SK-N-SH treated with all-trans-retinoic acid at 6 μM for 48 hours (cell line): ENCODE measurements at regions not wholly inside any gene's neighbourhood (a gene's known extent, or its start where the extent isn't known, plus 50 kb on each side); places are given as distances from the start of the nearest gene placed in this dataset.

Experiments used
- ATAC-seq: fragments of 200-7000 bp; cut with Tn5 transposase; 3 replicates; pipeline ENCODE4 v1.9.1; 2020; ENCODE audit warnings: mild to moderate bottlenecking, moderate library complexity
- ARNTL ChIP-seq: fragments of 450-650 bp; formaldehyde crosslinking; IDR thresholded peaks from 2 replicates; pipeline ENCODE4 v1.5.0; 2020; ENCODE audit warnings: low read depth, mild to moderate bottlenecking, moderate library complexity, borderline replicate concordance
- BACH2 ChIP-seq: fragments of 250-450 bp; sonication (Bioruptor Pico); IDR thresholded peaks from 2 replicates; pipeline ENCODE4 v1.9.0; 2021; ENCODE audit warnings: mild to moderate bottlenecking, borderline replicate concordance
- CREB5 ChIP-seq: fragments of 250-450 bp; sonication (Bioruptor Pico); IDR thresholded peaks from 2 replicates; pipeline ENCODE4 v1.5.1; 2020; ENCODE audit warnings: low read depth, mild to moderate bottlenecking, moderate library complexity
- CSDC2 ChIP-seq: fragments of 250-450 bp; sonication (Bioruptor Pico); IDR thresholded peaks from 2 replicates; pipeline ENCODE4 v1.5.0; 2020; ENCODE audit warnings: mild to moderate bottlenecking, moderate library complexity
- ESRRG ChIP-seq: fragments of 250-450 bp; sonication (Bioruptor Pico); IDR thresholded peaks from 2 replicates; pipeline ENCODE4 v1.6.1; 2021; ENCODE audit warnings: mild to moderate bottlenecking
- GLIS3 ChIP-seq: fragments of 250-450 bp; sonication (Bioruptor Pico); IDR thresholded peaks from 2 replicates; pipeline ENCODE4 v1.5.0; 2020; ENCODE audit warnings: mild to moderate bottlenecking, moderate library complexity
- ISL1 ChIP-seq: fragments of 250-450 bp; sonication (Bioruptor Pico); IDR thresholded peaks from 2 replicates; pipeline ENCODE4 v2.1.2; 2022; ENCODE audit warnings: mild to moderate bottlenecking, moderate library complexity
- POU6F1 ChIP-seq: fragments of 250-450 bp; sonication (Bioruptor Pico); IDR thresholded peaks from 2 replicates; pipeline ENCODE4 v1.8.0; 2021; ENCODE audit warnings: low read depth, mild to moderate bottlenecking, moderate library complexity, borderline replicate concordance
- RARB ChIP-seq: fragments of 250-450 bp; sonication (Bioruptor Pico); IDR thresholded peaks from 2 replicates; pipeline ENCODE4 v1.8.0; 2021; ENCODE audit warnings: mild to moderate bottlenecking, moderate library complexity
- SNAI2 ChIP-seq: fragments of 250-450 bp; sonication (Bioruptor Pico); IDR thresholded peaks from 2 replicates; pipeline ENCODE4 v1.5.0; 2020; ENCODE audit warnings: mild to moderate bottlenecking, moderate library complexity
- TCF4 ChIP-seq: fragments of 250-450 bp; sonication (Bioruptor Pico); IDR thresholded peaks from 2 replicates; pipeline ENCODE4 v1.8.0; 2021; ENCODE audit warnings: mild to moderate bottlenecking, moderate library complexity, borderline replicate concordance
- ZC3H10 ChIP-seq: fragments of 250-450 bp; sonication (Bioruptor Pico); IDR thresholded peaks from 2 replicates; pipeline ENCODE4 v1.5.1; 2021; ENCODE audit warnings: mild to moderate bottlenecking, moderate library complexity
- ZFP3 ChIP-seq: fragments of 250-450 bp; sonication (Bioruptor Pico); IDR thresholded peaks from 2 replicates; pipeline ENCODE4 v1.5.0; 2020; ENCODE audit warnings: mild to moderate bottlenecking, moderate library complexity
- ZFP30 ChIP-seq: fragments of 450-650 bp; formaldehyde crosslinking; IDR thresholded peaks from 2 replicates; pipeline ENCODE4 v1.5.0; 2022; ENCODE audit warnings: mild to moderate bottlenecking, moderate library complexity
- ZNF565 ChIP-seq: fragments of 450-650 bp; formaldehyde crosslinking; conservative IDR thresholded peaks from 2 replicates; pipeline ENCODE4 v1.5.0; 2020; ENCODE audit warnings: low read depth, mild to moderate bottlenecking, moderate library complexity
- ZNF70 ChIP-seq: fragments of 450-650 bp; formaldehyde crosslinking; IDR thresholded peaks from 2 replicates; pipeline ENCODE4 v1.5.0; 2020; ENCODE audit warnings: mild to moderate bottlenecking, moderate library complexity
- ZNF8 ChIP-seq: fragments of 450-650 bp; formaldehyde crosslinking; IDR thresholded peaks from 2 replicates; pipeline ENCODE4 v1.5.0; 2020; ENCODE audit warnings: mild to moderate bottlenecking, moderate library complexity
- TF ChIP-seq, protein P1 (sequence below): fragments of 250-450 bp; sonication (Bioruptor Pico); IDR thresholded peaks from 2 replicates; pipeline ENCODE4 v1.8.0; 2020; ENCODE audit warnings: mild to moderate bottlenecking, moderate library complexity, borderline replicate concordance
- TF ChIP-seq, protein P2 (sequence below): fragments of 250-450 bp; sonication (Bioruptor Pico); IDR thresholded peaks from 2 replicates; pipeline ENCODE4 v1.5.1; 2021; ENCODE audit warnings: mild to moderate bottlenecking, moderate library complexity
- TF ChIP-seq, protein P3 (sequence below): fragments of 250-450 bp; sonication (Bioruptor Pico); IDR thresholded peaks from 2 replicates; pipeline ENCODE4 v1.5.0; 2020; ENCODE audit warnings: mild to moderate bottlenecking, moderate library complexity

GRCh38 chr1:30812076-30812475, 54.5 kb upstream of the LAPTM5 start:
- no peak for ATAC-seq
- no peak for TF ChIP-seq ISL1 (CRISPR knock-in tag)
- TF ChIP-seq, protein P1, sequence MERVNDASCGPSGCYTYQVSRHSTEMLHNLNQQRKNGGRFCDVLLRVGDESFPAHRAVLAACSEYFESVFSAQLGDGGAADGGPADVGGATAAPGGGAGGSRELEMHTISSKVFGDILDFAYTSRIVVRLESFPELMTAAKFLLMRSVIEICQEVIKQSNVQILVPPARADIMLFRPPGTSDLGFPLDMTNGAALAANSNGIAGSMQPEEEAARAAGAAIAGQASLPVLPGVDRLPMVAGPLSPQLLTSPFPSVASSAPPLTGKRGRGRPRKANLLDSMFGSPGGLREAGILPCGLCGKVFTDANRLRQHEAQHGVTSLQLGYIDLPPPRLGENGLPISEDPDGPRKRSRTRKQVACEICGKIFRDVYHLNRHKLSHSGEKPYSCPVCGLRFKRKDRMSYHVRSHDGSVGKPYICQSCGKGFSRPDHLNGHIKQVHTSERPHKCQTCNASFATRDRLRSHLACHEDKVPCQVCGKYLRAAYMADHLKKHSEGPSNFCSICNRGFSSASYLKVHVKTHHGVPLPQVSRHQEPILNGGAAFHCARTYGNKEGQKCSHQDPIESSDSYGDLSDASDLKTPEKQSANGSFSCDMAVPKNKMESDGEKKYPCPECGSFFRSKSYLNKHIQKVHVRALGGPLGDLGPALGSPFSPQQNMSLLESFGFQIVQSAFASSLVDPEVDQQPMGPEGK (CRISPR knock-in tag): no peak
- TF ChIP-seq ARNTL: no peak
- TF ChIP-seq ESRRG (CRISPR knock-in tag): no peak
- TF ChIP-seq TCF4 (CRISPR knock-in tag): no peak
- TF ChIP-seq ZC3H10: no peak
- TF ChIP-seq BACH2 (CRISPR knock-in tag): no peak
- TF ChIP-seq, protein P2, sequence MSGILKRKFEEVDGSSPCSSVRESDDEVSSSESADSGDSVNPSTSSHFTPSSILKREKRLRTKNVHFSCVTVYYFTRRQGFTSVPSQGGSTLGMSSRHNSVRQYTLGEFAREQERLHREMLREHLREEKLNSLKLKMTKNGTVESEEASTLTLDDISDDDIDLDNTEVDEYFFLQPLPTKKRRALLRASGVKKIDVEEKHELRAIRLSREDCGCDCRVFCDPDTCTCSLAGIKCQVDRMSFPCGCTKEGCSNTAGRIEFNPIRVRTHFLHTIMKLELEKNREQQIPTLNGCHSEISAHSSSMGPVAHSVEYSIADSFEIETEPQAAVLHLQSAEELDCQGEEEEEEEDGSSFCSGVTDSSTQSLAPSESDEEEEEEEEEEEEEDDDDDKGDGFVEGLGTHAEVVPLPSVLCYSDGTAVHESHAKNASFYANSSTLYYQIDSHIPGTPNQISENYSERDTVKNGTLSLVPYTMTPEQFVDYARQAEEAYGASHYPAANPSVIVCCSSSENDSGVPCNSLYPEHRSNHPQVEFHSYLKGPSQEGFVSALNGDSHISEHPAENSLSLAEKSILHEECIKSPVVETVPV (CRISPR knock-in tag): no peak

DNA sequence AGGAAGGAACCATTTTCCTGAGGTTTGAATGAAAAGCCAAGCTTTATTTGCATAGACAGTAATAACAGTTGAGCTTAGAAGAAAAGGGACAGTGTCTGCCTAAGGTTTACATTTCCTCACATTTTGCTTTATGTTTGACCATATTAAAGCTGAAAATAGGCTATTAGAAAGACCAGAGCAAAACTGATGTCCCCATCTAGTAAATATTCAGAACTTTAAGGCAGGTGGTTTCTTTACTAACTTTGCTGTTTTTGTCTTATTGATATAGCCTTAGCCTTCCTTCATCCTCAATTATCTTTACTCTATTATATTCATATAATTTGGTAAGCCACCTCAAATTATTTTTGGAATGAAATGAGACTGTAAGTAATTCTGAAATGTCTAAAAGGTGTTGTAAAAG, 53.6 kb upstream of the LAPTM5 start:
- TF ChIP-seq CREB5 (CRISPR knock-in tag) (no peak), ESRRG (CRISPR knock-in tag) (no peak), ZNF565 (CRISPR knock-in tag) (no peak), ZNF70 (no peak), ZNF8 (no peak), ISL1 (CRISPR knock-in tag) (no peak)
- TF ChIP-seq, protein P1 (CRISPR knock-in tag): no peak
- TF ChIP-seq, protein P2 (CRISPR knock-in tag): no peak
- no peak for ATAC-seq

DNA sequence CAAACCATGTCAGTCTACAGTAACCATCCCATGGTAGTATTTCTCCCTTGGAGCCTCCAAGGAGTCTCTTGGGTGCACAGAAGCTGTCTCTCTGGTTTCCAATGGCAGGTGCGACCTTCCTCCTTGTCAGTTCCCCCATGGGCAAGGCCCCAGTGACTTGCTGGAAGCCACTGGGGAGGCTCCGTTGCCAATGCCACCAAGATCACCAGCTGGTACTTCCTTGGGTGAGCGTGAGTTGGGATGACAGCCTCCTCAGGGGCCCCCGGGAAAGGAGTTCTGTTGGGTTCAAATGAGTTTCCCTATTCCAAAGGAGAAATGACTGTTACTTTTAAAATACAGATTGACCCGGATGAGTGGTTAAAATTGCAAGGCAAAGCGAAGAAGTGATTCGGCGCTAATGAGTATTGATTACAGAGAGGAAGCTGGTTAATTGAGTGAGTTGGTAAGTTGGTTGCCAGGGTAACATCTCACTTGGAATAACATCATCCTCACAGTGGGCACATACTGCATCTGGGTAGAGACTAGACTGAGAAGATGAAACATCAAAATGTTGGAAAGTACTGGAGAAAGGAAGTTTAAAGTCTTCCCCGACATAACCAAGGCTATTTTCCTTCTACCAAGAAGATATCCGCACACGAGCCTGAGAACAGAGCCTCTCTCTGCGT, 53.0 kb upstream of the LAPTM5 start:
- ATAC-seq: no peak
- no peak for TF ChIP-seq TCF4 (CRISPR knock-in tag)
- TF ChIP-seq, protein P3, sequence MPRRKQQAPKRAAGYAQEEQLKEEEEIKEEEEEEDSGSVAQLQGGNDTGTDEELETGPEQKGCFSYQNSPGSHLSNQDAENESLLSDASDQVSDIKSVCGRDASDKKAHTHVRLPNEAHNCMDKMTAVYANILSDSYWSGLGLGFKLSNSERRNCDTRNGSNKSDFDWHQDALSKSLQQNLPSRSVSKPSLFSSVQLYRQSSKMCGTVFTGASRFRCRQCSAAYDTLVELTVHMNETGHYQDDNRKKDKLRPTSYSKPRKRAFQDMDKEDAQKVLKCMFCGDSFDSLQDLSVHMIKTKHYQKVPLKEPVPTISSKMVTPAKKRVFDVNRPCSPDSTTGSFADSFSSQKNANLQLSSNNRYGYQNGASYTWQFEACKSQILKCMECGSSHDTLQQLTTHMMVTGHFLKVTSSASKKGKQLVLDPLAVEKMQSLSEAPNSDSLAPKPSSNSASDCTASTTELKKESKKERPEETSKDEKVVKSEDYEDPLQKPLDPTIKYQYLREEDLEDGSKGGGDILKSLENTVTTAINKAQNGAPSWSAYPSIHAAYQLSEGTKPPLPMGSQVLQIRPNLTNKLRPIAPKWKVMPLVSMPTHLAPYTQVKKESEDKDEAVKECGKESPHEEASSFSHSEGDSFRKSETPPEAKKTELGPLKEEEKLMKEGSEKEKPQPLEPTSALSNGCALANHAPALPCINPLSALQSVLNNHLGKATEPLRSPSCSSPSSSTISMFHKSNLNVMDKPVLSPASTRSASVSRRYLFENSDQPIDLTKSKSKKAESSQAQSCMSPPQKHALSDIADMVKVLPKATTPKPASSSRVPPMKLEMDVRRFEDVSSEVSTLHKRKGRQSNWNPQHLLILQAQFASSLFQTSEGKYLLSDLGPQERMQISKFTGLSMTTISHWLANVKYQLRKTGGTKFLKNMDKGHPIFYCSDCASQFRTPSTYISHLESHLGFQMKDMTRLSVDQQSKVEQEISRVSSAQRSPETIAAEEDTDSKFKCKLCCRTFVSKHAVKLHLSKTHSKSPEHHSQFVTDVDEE (CRISPR knock-in tag): no peak
- TF ChIP-seq ZNF565 (CRISPR knock-in tag): no peak
- no peak for TF ChIP-seq CREB5 (CRISPR knock-in tag)
- TF ChIP-seq BACH2 (CRISPR knock-in tag): no peak
- TF ChIP-seq, protein P1 (CRISPR knock-in tag): no peak
- no peak for TF ChIP-seq ESRRG (CRISPR knock-in tag)
- TF ChIP-seq ZNF8: no peak
- no peak for TF ChIP-seq SNAI2
- no peak for TF ChIP-seq CSDC2
- TF ChIP-seq RARB: no peak
- TF ChIP-seq ZFP30 (CRISPR knock-in tag): no peak
- no peak for TF ChIP-seq ZNF70
- no peak for TF ChIP-seq ZFP3 (CRISPR knock-in tag)
- no peak for TF ChIP-seq GLIS3
- TF ChIP-seq ISL1 (CRISPR knock-in tag): no peak
- no peak for TF ChIP-seq ZC3H10
- no peak for TF ChIP-seq POU6F1 (CRISPR knock-in tag)
